Tibial nerve (tissue), 4 donors: ENCODE measurements at regions not wholly inside any gene's neighbourhood (a gene's known extent, or its start where the extent isn't known, plus 50 kb on each side); places are given as distances from the start of the nearest gene placed in this dataset.

Source experiments
- DNase-seq, 2 donors: peaks; one replicate each; pipeline ENCODE4 v3.0.0-alpha.2; 2019; ENCODE audit warnings: low spot score in 2 of 2
- H3K27ac ChIP-seq, 4 donors: fragments of 200-600 bp; sonication (generic) in 3 of 4; one replicate each; pipeline ENCODE4 v1.5.1; 2017 to 2019; ENCODE audit warnings: mild to moderate bottlenecking in 1 of 4
- H3K27me3 ChIP-seq, 2 donors: fragments of 200-600 bp; sonication (generic) in 1 of 2; one replicate each; pipeline versions ENCODE4 v1.5.1 to v1.6.0; 2017 to 2019
- H3K36me3 ChIP-seq, 3 donors: fragments of 200-600 bp; sonication (generic); one replicate each; pipeline ENCODE4 v1.5.1; 2018 to 2019
- H3K4me1 ChIP-seq, 4 donors: fragments of 200-600 bp; sonication (generic) in 3 of 4; one replicate each; pipeline ENCODE4 v1.5.1; 2017 to 2019
- H3K4me3 ChIP-seq, 4 donors: fragments of 200-600 bp; sonication (generic) in 3 of 4; one replicate each; pipeline ENCODE4 v1.5.1; 2017 to 2019; ENCODE audit warnings: mild to moderate bottlenecking in 1 of 4, moderate library complexity in 1 of 4
- H3K9me3 ChIP-seq, 4 donors: fragments of 200-600 bp; sonication (generic) in 3 of 4; one replicate each; pipeline ENCODE4 v1.5.1; 2017 to 2019
- EP300 ChIP-seq, 2 donors: sonication (generic); formaldehyde crosslinking; IDR thresholded peaks; one replicate each; pipeline ENCODE4 v1.6.1; 2017; ENCODE audit warnings: antibody characterized with exemption in 2 of 2, mild to moderate bottlenecking in 1 of 2
- POLR2A ChIP-seq, 2 donors: fragments of 450-650 bp; IDR thresholded peaks; one replicate each; pipeline ENCODE4 v1.6.1; 2017; ENCODE audit warnings: antibody characterized with exemption in 2 of 2, mild to moderate bottlenecking in 2 of 2, moderate library complexity in 2 of 2
- WGBS, 2 donors: methylation state at CpG; one replicate each; pipeline ENCODE4 v1.1.5; 2018; 5-methylcytosine and 5-hydroxymethylcytosine counted together
- TF ChIP-seq, protein P1 (sequence below), 5 experiments: fragments of 200-600 bp in 3 of 5; fragments of 450-650 bp in 2 of 5; sonication (generic) in 3 of 5; IDR thresholded peaks; one replicate each; pipeline ENCODE4 v1.5.1; 2016 to 2019; ENCODE audit warnings: antibody characterized with exemption in 5 of 5, mild to moderate bottlenecking in 3 of 5, moderate library complexity in 2 of 5

DNA sequence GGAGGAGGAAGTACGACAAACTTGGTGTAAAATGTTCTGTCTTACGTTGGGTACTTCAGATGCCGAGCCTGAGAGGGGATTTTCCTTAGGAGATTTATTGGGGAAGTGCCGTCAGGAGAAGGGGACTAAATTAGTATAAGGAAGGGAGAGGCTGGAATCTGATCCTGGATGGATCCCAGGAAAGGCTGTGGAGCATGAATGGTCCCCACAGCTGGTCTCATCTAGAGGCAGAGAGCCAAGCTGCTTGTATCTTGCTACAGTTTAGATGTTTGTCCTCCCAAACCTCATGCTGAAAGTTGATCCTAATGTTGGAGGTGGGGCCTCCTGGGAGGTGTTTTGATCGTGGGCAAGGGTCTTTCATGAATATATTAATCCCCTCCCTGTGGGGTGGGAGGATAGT is 798.4 kb upstream of the EEF2KMT start:
- Histone ChIP-seq H3K27ac (no peak overlapping the region), H3K9me3 (peaks cover 0 to 13% (median 0%) of the 10 kb centered on the region in 4 donors), H3K4me3 (no peak overlapping the region), H3K4me1 (no peaks in the 10 kb centered on the region), H3K36me3 (no peaks in the 10 kb centered on the region), H3K27me3 (no peaks in the 10 kb centered on the region)
- no peak for DNase-seq
- TF ChIP-seq EP300 (IDR thresholded peaks at IDR 0.05) (no peak), POLR2A (IDR thresholded peaks at IDR 0.05) (no peak)
- TF ChIP-seq, protein P1, sequence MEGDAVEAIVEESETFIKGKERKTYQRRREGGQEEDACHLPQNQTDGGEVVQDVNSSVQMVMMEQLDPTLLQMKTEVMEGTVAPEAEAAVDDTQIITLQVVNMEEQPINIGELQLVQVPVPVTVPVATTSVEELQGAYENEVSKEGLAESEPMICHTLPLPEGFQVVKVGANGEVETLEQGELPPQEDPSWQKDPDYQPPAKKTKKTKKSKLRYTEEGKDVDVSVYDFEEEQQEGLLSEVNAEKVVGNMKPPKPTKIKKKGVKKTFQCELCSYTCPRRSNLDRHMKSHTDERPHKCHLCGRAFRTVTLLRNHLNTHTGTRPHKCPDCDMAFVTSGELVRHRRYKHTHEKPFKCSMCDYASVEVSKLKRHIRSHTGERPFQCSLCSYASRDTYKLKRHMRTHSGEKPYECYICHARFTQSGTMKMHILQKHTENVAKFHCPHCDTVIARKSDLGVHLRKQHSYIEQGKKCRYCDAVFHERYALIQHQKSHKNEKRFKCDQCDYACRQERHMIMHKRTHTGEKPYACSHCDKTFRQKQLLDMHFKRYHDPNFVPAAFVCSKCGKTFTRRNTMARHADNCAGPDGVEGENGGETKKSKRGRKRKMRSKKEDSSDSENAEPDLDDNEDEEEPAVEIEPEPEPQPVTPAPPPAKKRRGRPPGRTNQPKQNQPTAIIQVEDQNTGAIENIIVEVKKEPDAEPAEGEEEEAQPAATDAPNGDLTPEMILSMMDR (IDR thresholded peaks at IDR 0.05) = no peak
- 17 to 21% methylated on average over 5 of the region's 5 CpGs for WGBS, 2 donors

DNA sequence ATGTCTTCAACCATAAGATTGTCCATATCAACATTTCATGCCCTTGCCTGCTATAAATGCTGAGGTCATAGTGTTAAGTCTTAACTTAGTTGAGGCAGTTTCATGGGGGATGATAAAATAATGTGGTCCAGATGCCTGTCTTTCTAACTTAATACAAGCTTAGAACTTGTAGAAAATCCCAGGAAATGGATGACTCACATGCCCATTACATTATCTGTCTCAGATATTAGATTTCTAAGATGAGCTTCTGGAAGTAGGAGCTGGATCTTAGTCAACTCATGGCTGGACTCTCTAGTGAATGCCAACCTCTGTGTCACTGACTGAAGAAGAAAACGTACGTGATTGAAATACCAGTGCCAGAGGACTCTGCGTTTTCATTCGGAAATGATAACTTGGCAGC is 797.5 kb upstream of the EEF2KMT start:
- WGBS, 2 donors = 69 to 78% methylated on average over 4 of the region's 4 CpGs
- Histone ChIP-seq H3K27me3 (no peaks in the 10 kb centered on the region), H3K4me3 (no peak overlapping the region), H3K4me1 (no peaks in the 10 kb centered on the region), H3K36me3 (no peaks in the 10 kb centered on the region), H3K9me3 (peaks cover 0 to 6% (median 0%) of the 10 kb centered on the region in 4 donors), H3K27ac (no peak overlapping the region)
- no peak for DNase-seq
- TF ChIP-seq EP300 (IDR thresholded peaks at IDR 0.05) = no peak
- no peak for TF ChIP-seq POLR2A (IDR thresholded peaks at IDR 0.05)
- TF ChIP-seq, protein P1 (IDR thresholded peaks at IDR 0.05) = no peak

DNA sequence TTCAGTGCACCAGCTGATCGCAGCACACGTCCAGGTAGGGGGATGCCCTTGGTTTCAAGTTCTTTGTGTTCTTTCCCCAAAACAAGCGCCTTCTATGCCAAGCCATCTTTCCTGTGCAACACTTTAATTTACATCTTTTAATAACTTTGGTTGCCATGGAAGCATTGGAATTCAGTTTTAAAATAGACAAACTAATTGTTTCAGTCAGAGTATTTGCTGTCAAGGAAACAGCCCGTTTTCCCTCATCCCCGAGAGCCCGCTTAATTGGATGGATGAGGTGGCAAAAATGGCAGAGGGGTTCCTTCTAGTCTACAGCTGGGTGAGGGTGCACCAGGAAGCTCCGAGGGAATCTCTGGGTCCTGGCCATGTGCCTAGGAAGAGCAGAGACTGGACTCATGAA is 793.7 kb upstream of the EEF2KMT start:
- DNase-seq = no peak
- no peak for TF ChIP-seq POLR2A (IDR thresholded peaks at IDR 0.05)
- TF ChIP-seq, protein P1 (IDR thresholded peaks at IDR 0.05) = no peak
- TF ChIP-seq EP300 (IDR thresholded peaks at IDR 0.05) = no peak
- no peaks in the 10 kb centered on the region for H3K27me3 ChIP-seq
- 70 to 75% methylated on average over 7 of the region's 7 CpGs for WGBS, 2 donors
- no peak overlapping the region for H3K4me3 ChIP-seq
- no peaks in the 10 kb centered on the region for H3K36me3 ChIP-seq
- no peaks in the 10 kb centered on the region for H3K9me3 ChIP-seq
- H3K4me1 ChIP-seq = no peaks in the 10 kb centered on the region
- H3K27ac ChIP-seq = no peak overlapping the region

DNA sequence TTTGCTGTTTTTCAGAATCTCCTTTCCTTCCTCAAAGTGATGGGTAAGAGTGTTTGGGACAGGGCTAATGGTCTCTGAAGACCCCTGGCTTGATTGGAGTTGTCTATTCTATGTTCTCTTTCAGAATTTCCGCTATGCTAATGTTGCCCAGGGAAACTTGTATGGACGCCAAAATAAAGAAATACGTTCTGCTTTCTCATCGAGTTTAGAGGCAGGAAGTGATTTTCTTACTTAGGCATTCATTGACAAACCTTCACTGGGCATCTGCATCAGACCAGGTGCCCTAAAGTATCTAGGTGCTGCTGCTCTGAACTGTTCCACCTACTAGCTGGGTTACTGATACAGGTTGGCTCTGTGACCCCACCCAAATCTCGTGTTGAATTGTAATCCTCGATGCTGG is 787.9 kb upstream of the EEF2KMT start:
- no peaks in the 10 kb centered on the region for H3K36me3 ChIP-seq
- WGBS, 2 donors = 64 to 80% methylated on average over 6 of the region's 6 CpGs
- TF ChIP-seq EP300 (IDR thresholded peaks at IDR 0.05) (no peak), POLR2A (IDR thresholded peaks at IDR 0.05) (no peak)
- TF ChIP-seq, protein P1 (IDR thresholded peaks at IDR 0.05) = no peak
- H3K4me3 ChIP-seq = no peak overlapping the region
- DNase-seq = no peak
- no peak overlapping the region for H3K27ac ChIP-seq
- H3K4me1 ChIP-seq = no peaks in the 10 kb centered on the region
- no peaks in the 10 kb centered on the region for H3K9me3 ChIP-seq
- H3K27me3 ChIP-seq = no peaks in the 10 kb centered on the region

DNA sequence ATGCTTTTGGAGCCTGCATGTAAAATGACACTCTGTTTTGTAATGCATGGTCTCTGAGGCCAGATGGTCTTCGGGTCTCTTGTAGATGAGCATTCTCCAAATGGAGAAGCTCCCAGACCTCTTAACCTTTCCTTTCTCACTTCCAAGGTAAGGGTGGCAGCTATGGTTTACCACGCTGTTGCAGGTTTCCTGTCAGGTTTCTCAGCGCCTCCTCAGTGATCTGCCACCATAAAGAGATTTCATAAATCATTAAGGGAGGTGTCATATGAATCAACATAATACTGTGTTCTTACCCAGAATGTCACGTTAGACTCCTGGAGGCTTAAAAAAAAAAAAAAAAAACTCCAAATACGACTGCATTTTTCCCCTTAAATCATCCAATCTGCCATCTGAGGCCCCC is 787.4 kb upstream of the EEF2KMT start:
- 65 to 70% methylated on average over 5 of the region's 5 CpGs for WGBS, 2 donors
- TF ChIP-seq, protein P1 (IDR thresholded peaks at IDR 0.05) = no peak
- TF ChIP-seq POLR2A (IDR thresholded peaks at IDR 0.05) = no peak
- no peak for TF ChIP-seq EP300 (IDR thresholded peaks at IDR 0.05)
- Histone ChIP-seq H3K27me3 (no peaks in the 10 kb centered on the region), H3K4me1 (no peaks in the 10 kb centered on the region), H3K4me3 (no peak overlapping the region), H3K36me3 (no peaks in the 10 kb centered on the region), H3K27ac (no peak overlapping the region), H3K9me3 (no peaks in the 10 kb centered on the region)
- DNase-seq = no peak
